CD14-positive monocyte (primary cell): ENCODE measurements at regions not wholly inside any gene's neighbourhood (a gene's known extent, or its start where the extent isn't known, plus 50 kb on each side); places are given as distances from the start of the nearest gene placed in this dataset.

ENCODE experiments used
- DNase-seq, 3 donors: peaks; one replicate each; pipeline ENCODE4 v3.0.0-alpha.2; 2011 to 2022
- H2AFZ ChIP-seq: 2 replicates; pipeline ENCODE4 v1.6.0; 2012; ENCODE audit warnings: mild to moderate bottlenecking, low read depth, low read length, inconsistent platforms; ENCODE audit not compliant: insufficient read depth, poor library complexity, severe bottlenecking
- H3K27ac ChIP-seq, 2 donors: 1 replicate in 1 of 2; 2 replicates in 1 of 2; pipeline ENCODE4 v1.5.1; 2012 to 2013; ENCODE audit warnings: low read length in 2 of 2, control low read depth in 1 of 2, inconsistent platforms in 1 of 2, low read depth in 1 of 2, mild to moderate bottlenecking in 1 of 2
- H3K27me3 ChIP-seq, 2 donors: one replicate each; pipeline versions ENCODE4 v1.6.0 to v1.6.1; 2011 to 2013; ENCODE audit warnings: low read length in 2 of 2; ENCODE audit not compliant: control insufficient read depth in 2 of 2, insufficient read depth in 2 of 2
- H3K36me3 ChIP-seq, 2 donors: replicated peaks in 1 of 2; 1 replicate in 1 of 2; 2 replicates in 1 of 2; pipeline versions ENCODE4 v1.5.1 to v1.6.1; 2012 to 2013; ENCODE audit warnings: low read length in 2 of 2, control low read depth in 1 of 2, inconsistent platforms in 1 of 2, mild to moderate bottlenecking in 1 of 2; ENCODE audit not compliant: insufficient read depth in 2 of 2, control insufficient read depth in 1 of 2
- H3K4me1 ChIP-seq, 2 donors: 1 replicate in 1 of 2; 2 replicates in 1 of 2; pipeline versions ENCODE4 v1.5.1 to v1.6.1; 2012 to 2013; ENCODE audit warnings: low read length in 2 of 2, control low read depth in 1 of 2, inconsistent platforms in 1 of 2, mild to moderate bottlenecking in 1 of 2, moderate library complexity in 1 of 2; ENCODE audit not compliant: insufficient read depth in 2 of 2, control insufficient read depth in 1 of 2
- H3K4me2 ChIP-seq: replicated peaks from 2 replicates; pipeline ENCODE3; 2012; ENCODE audit warnings: low read length, moderate library complexity, mild to moderate bottlenecking; ENCODE audit not compliant: poor library complexity, severe bottlenecking; ENCODE audit errors: extremely low read depth
- H3K4me3 ChIP-seq, 3 experiments: fragments of 200-600 bp in 1 of 3; sonication (generic) in 1 of 3; replicated peaks in 1 of 3; 1 replicate in 2 of 3; 2 replicates in 1 of 3; pipeline ENCODE4 v1.5.1; 2011 to 2013; ENCODE audit warnings: low read length in 3 of 3, mild to moderate bottlenecking in 3 of 3, control low read depth in 2 of 3, low read depth in 2 of 3, inconsistent platforms in 1 of 3, moderate library complexity in 1 of 3
- H3K79me2 ChIP-seq: 2 replicates; pipeline ENCODE4 v1.6.0; 2012; ENCODE audit warnings: mild to moderate bottlenecking, control low read depth, inconsistent platforms, low read length, moderate library complexity; ENCODE audit not compliant: insufficient read depth
- H3K9ac ChIP-seq: 2 replicates; pipeline ENCODE4 v1.6.0; 2017; ENCODE audit warnings: low read length, mild to moderate bottlenecking; ENCODE audit not compliant: insufficient read depth, poor library complexity, severe bottlenecking
- H3K9me3 ChIP-seq, 2 donors: replicated peaks in 1 of 2; 1 replicate in 1 of 2; 2 replicates in 1 of 2; pipeline versions ENCODE4 v1.5.1 to v1.6.1; 2012 to 2013; ENCODE audit warnings: low read length in 2 of 2, control low read depth in 1 of 2; ENCODE audit not compliant: control insufficient read depth in 1 of 2, insufficient read depth in 1 of 2
- H4K20me1 ChIP-seq: 2 replicates; pipeline ENCODE4 v1.6.0; 2012; ENCODE audit warnings: mild to moderate bottlenecking, low read length, control low read depth, moderate library complexity; ENCODE audit not compliant: insufficient read depth
- H3K27ac Mint-ChIP-seq, 7 donors: one replicate each; pipeline ENCODE4 v1.8.0; 2020; ENCODE audit warnings: mild to moderate bottlenecking in 7 of 7, mixed read lengths in 7 of 7, moderate library complexity in 6 of 7, inconsistent platforms in 2 of 7
- H3K27me3 Mint-ChIP-seq, 3 donors: one replicate each; pipeline ENCODE4 v1.8.0; 2021 to 2022; ENCODE audit warnings: low read depth in 3 of 3, mild to moderate bottlenecking in 3 of 3, mixed read lengths in 3 of 3, moderate library complexity in 3 of 3, inconsistent platforms in 1 of 3
- H3K36me3 Mint-ChIP-seq, 2 donors: one replicate each; pipeline ENCODE4 v1.8.0; 2020; ENCODE audit warnings: mixed read lengths in 2 of 2, inconsistent platforms in 1 of 2, mild to moderate bottlenecking in 1 of 2
- H3K4me1 Mint-ChIP-seq: one replicate; pipeline ENCODE4 v1.8.0; 2020; ENCODE audit warnings: mild to moderate bottlenecking, mixed read lengths
- H3K4me3 Mint-ChIP-seq, 2 donors: one replicate each; pipeline ENCODE4 v1.8.0; 2020; ENCODE audit warnings: mild to moderate bottlenecking in 2 of 2, mixed read lengths in 2 of 2, moderate library complexity in 1 of 2
- H3K9me3 Mint-ChIP-seq, 7 donors: one replicate each; pipeline ENCODE4 v1.8.0; 2020 to 2022; ENCODE audit warnings: mixed read lengths in 7 of 7, mild to moderate bottlenecking in 6 of 7, moderate library complexity in 6 of 7, inconsistent platforms in 2 of 7
- CTCF ChIP-seq: fragments of 200-600 bp; IDR thresholded peaks from one replicate; pipeline ENCODE4 v1.8.0; 2022; ENCODE audit warnings: antibody characterized with exemption, mild to moderate bottlenecking
- whole genome bisulfite sequencing: methylation state at CpG from one replicate; pipeline ENCODE4 v1.1.5; 2013; ENCODE audit warnings: missing lambda C conversion rate; ENCODE audit not compliant: insufficient coverage; 5-methylcytosine and 5-hydroxymethylcytosine counted together
- intact Hi-C, 2 donors: fragments of 100-400 bp; cut with micrococcal nuclease; formaldehyde crosslinking; loops; one replicate each; pipeline versions ENCODE4 v1.15.0 to v1.15.1; 2023

- no peaks in the 10 kb centered on the region for H3K36me3 Mint-ChIP-seq
- Histone ChIP-seq H3K9me3 (no peaks in the 10 kb centered on the region), H4K20me1 (no peaks in the 10 kb centered on the region), H3K9ac (no peak overlapping the region), H3K4me1 (no peaks in the 10 kb centered on the region), H3K27me3 (no peaks in the 10 kb centered on the region), H3K79me2 (no peaks in the 10 kb centered on the region), H3K36me3 (no peaks in the 10 kb centered on the region), H3K4me2 (no peak overlapping the region), H3K27ac (no peak overlapping the region), H3K4me3 (no peak overlapping the region), H2AFZ (no peak overlapping the region)
- TF ChIP-seq CTCF, result no peak
- H3K27me3 Mint-ChIP-seq, result peaks cover 0 to 2% (median 0%) of the 10 kb centered on the region in 3 donors
- H3K27ac Mint-ChIP-seq, result no peak overlapping the region
- intact Hi-C loops, result no loop called here
- WGBS, result 95% methylated on average over 2 of the region's 5 CpGs
- DNase-seq, result no peak
- H3K4me1 Mint-ChIP-seq, result no peaks in the 10 kb centered on the region
- peaks cover 0 to 3% (median 2%) of the 10 kb centered on the region in 7 donors for H3K9me3 Mint-ChIP-seq
- no peak overlapping the region for H3K4me3 Mint-ChIP-seq
Observed at GRCh38 chr10:52436664-52437063, 122.6 kb downstream of the DKK1 start.

- H3K4me1 ChIP-seq, result no peaks in the 10 kb centered on the region
- no peak for DNase-seq
- H3K9me3 Mint-ChIP-seq, result peaks cover 0 to 3% (median 2%) of the 10 kb centered on the region in 7 donors
- no peaks in the 10 kb centered on the region for H3K36me3 ChIP-seq
- no peaks in the 10 kb centered on the region for H3K36me3 Mint-ChIP-seq
- H3K79me2 ChIP-seq, result no peaks in the 10 kb centered on the region
- H3K4me1 Mint-ChIP-seq, result no peaks in the 10 kb centered on the region
- H3K9ac ChIP-seq, result no peak overlapping the region
- H3K4me2 ChIP-seq, result no peak overlapping the region
- no peak for TF ChIP-seq CTCF
- intact Hi-C loops, result no loop called here
- no peak overlapping the region for H3K27ac ChIP-seq
- no peaks in the 10 kb centered on the region for H3K9me3 ChIP-seq
- H3K27me3 ChIP-seq, result no peaks in the 10 kb centered on the region
- no peak overlapping the region for H3K4me3 ChIP-seq
- H3K4me3 Mint-ChIP-seq, result no peak overlapping the region
- WGBS, result no CpG with 5 or more reads among the region's 1 CpG
- H2AFZ ChIP-seq, result no peak overlapping the region
- no peaks in the 10 kb centered on the region for H4K20me1 ChIP-seq
- H3K27ac Mint-ChIP-seq, result no peak overlapping the region
- peaks cover 0 to 2% (median 0%) of the 10 kb centered on the region in 3 donors for H3K27me3 Mint-ChIP-seq
Observed at GRCh38 chr10:52437205-52437646, 123.1 kb downstream of the DKK1 start.
